Mesothelial cell of epicardium (in vitro differentiated cells): ENCODE measurements at regions not wholly inside any gene's neighbourhood (a gene's known extent, or its start where the extent isn't known, plus 50 kb on each side); places are given as distances from the start of the nearest gene placed in this dataset.
A peak's percentile ranks its signal among the peaks of the same experiment; 100 is the strongest.

Experiments
- DNase-seq, 2 experiments: peaks; one replicate each; pipeline ENCODE4 v3.0.0; 2021; ENCODE audit warnings: low spot score in 2 of 2; ENCODE audit not compliant: unreplicated experiment in 2 of 2
- H3K27ac Mint-ChIP-seq: 2 replicates; pipeline ENCODE4 v1.8.0; 2021; ENCODE audit warnings: mixed read lengths
- H3K27me3 Mint-ChIP-seq: 2 replicates; pipeline ENCODE4 v1.8.0; 2021; ENCODE audit warnings: low read depth, mixed read lengths
- H3K36me3 Mint-ChIP-seq: 2 replicates; pipeline ENCODE4 v1.8.0; 2021; ENCODE audit warnings: mixed read lengths
- H3K4me1 Mint-ChIP-seq: 2 replicates; pipeline ENCODE4 v1.8.0; 2021; ENCODE audit warnings: mixed read lengths
- H3K4me3 Mint-ChIP-seq: 2 replicates; pipeline ENCODE4 v1.8.0; 2021; ENCODE audit warnings: mild to moderate bottlenecking, moderate library complexity, mixed read lengths
- H3K9me3 Mint-ChIP-seq: 2 replicates; pipeline ENCODE4 v1.8.0; 2021; ENCODE audit warnings: mixed read lengths
- CTCF ChIP-seq: fragments of 200-600 bp; sonication (generic); IDR thresholded peaks from one replicate; pipeline ENCODE4 v1.5.0; 2021; ENCODE audit warnings: antibody characterized with exemption; ENCODE audit not compliant: unreplicated experiment

DNA sequence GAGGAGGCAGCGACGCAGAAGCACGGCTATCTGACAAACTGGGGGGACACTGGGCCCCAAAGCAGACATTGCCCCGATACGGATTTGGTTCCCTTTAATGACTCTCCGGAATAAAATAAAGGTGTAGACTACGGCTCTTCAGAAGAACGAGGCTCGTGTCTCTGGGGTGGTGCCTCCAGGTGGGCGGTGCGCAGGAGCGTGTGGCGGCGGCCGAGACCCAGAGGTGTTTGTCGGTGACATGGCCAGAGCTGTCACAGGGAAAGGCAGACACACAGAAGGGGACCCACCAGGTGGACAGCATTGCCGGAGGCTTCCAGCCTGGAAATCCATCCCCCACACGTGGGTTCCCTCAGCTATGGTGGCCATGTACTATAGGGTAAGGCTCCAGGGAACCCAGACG, 366.0 kb downstream of the BRD1 start:
- H3K4me3 Mint-ChIP-seq: no peak overlapping the region
- peaks cover 49% of the 10 kb centered on the region for H3K27me3 Mint-ChIP-seq
- DNase-seq: no peak
- H3K9me3 Mint-ChIP-seq: no peaks in the 10 kb centered on the region
- no peaks in the 10 kb centered on the region for H3K36me3 Mint-ChIP-seq
- TF ChIP-seq CTCF: no peak
- H3K4me1 Mint-ChIP-seq: peaks cover 23% of the 10 kb centered on the region
- H3K27ac Mint-ChIP-seq: no peak overlapping the region

- Mint-ChIP-seq H3K4me3 (peak overlapping the region; percentile 9), H3K4me1 (peaks cover 23% of the 10 kb centered on the region), H3K36me3 (no peaks in the 10 kb centered on the region), H3K27ac (peak overlapping the region; percentile 89), H3K27me3 (peaks cover 56% of the 10 kb centered on the region), H3K9me3 (no peaks in the 10 kb centered on the region)
- DNase-seq: no peak
- TF ChIP-seq CTCF: no peak
Measured at GRCh38 chr22:49460592-49461281, 366.9 kb downstream of the BRD1 start.

GRCh38 chr22:49460091-49460490, 367.6 kb downstream of the BRD1 start:
- H3K4me1 Mint-ChIP-seq: peaks cover 27% of the 10 kb centered on the region

GRCh38 chr22:49458708-49459099, 369.0 kb downstream of the BRD1 start:
- DNase-seq: no peak
- Mint-ChIP-seq H3K36me3 (no peaks in the 10 kb centered on the region), H3K9me3 (no peaks in the 10 kb centered on the region), H3K27me3 (peaks cover 55% of the 10 kb centered on the region), H3K27ac (no peak overlapping the region), H3K4me3 (no peak overlapping the region), H3K4me1 (peaks cover 27% of the 10 kb centered on the region)
- no peak for TF ChIP-seq CTCF

More at GRCh38 chr22:49460091-49460490, 367.6 kb downstream of the BRD1 start:
- no peak overlapping the region for H3K4me3 Mint-ChIP-seq
- H3K9me3 Mint-ChIP-seq: no peaks in the 10 kb centered on the region
- DNase-seq: no peak
- no peak for TF ChIP-seq CTCF
- no peaks in the 10 kb centered on the region for H3K36me3 Mint-ChIP-seq
- H3K27me3 Mint-ChIP-seq: peaks cover 59% of the 10 kb centered on the region
- H3K27ac Mint-ChIP-seq: no peak overlapping the region

- no peak overlapping the region for H3K27ac Mint-ChIP-seq
- no peaks in the 10 kb centered on the region for H3K9me3 Mint-ChIP-seq
- H3K4me3 Mint-ChIP-seq: no peak overlapping the region
- no peaks in the 10 kb centered on the region for H3K36me3 Mint-ChIP-seq
- peaks cover 27% of the 10 kb centered on the region for H3K4me1 Mint-ChIP-seq
- no peak for TF ChIP-seq CTCF
- no peak for DNase-seq
- peaks cover 51% of the 10 kb centered on the region for H3K27me3 Mint-ChIP-seq
Measured at GRCh38 chr22:49457946-49458707, 369.5 kb downstream of the BRD1 start.
